Thoracic aorta (tissue), 2 donors: ENCODE measurements at regions not wholly inside any gene's neighbourhood (a gene's known extent, or its start where the extent isn't known, plus 50 kb on each side); places are given as distances from the start of the nearest gene placed in this dataset.

Source experiments
- ATAC-seq: fragments of 150-250 bp; one replicate; pipeline ENCODE4 v1.8.0; 2017; ENCODE audit warnings: low read depth; ENCODE audit not compliant: insufficient number of reproducible peaks, low FRiP score
- DNase-seq: peaks from one replicate; pipeline ENCODE4 v3.0.0-alpha.2; 2020; ENCODE audit warnings: low spot score
- H3K27ac ChIP-seq, 2 donors: fragments of 200-600 bp; sonication (generic); 1 replicate in 1 of 2; 2 replicates in 1 of 2; pipeline ENCODE4 v1.5.1; 2016; ENCODE audit warnings: mild to moderate bottlenecking in 2 of 2, moderate library complexity in 2 of 2
- H3K27me3 ChIP-seq: fragments of 200-600 bp; sonication (generic); replicated peaks from 2 replicates; pipeline ENCODE4 v1.6.0; 2016; ENCODE audit warnings: mild to moderate bottlenecking; ENCODE audit not compliant: insufficient read depth
- H3K36me3 ChIP-seq: fragments of 200-600 bp; sonication (generic); one replicate; pipeline ENCODE4 v1.5.1; 2016
- H3K4me1 ChIP-seq, 2 donors: fragments of 200-600 bp; sonication (generic); 1 replicate in 1 of 2; 2 replicates in 1 of 2; pipeline versions ENCODE4 v1.5.1 to v1.6.0; 2016; ENCODE audit warnings: low read depth in 2 of 2, mild to moderate bottlenecking in 1 of 2; ENCODE audit not compliant: control insufficient read depth in 1 of 2
- H3K4me3 ChIP-seq: fragments of 200-600 bp; sonication (generic); 2 replicates; pipeline ENCODE4 v1.5.1; 2016; ENCODE audit warnings: mild to moderate bottlenecking
- H3K9me3 ChIP-seq: fragments of 200-600 bp; sonication (generic); 2 replicates; pipeline ENCODE4 v1.5.1; 2016
- TF ChIP-seq, protein P1 (sequence below): fragments of 200-600 bp; sonication (generic); IDR thresholded peaks from one replicate; pipeline ENCODE4 v1.5.1; 2019; ENCODE audit warnings: antibody characterized with exemption

DNA sequence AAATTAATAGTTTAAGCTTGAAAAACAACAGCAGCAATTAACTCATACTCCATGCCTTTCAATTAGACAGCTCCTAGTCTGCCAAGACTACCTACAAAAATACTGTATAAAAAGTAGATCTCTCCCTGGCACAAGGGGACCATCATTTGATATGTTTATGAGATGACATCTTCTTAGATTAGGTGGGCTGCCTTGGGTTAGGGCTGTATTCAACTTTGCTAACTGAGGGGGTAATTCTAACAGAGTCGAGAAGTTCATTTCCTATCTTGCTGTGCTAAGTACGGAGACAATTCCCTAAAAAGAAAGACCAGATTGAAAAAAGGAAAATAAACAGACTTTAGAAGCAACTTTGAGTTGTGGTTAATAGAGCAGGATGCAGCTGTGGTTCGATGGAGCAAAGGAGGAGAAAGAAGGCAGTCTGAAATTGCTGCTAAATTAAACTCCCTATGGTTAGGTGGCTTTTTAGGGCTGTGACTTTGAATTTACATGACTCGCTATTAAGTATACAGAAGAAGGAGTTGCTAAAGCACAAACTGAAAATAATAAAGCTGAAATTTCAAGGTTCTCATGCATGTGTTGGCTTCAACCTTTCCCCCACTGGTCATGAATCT, 75.4 kb downstream of the CDC7 start:
- H3K9me3 ChIP-seq, result no peaks in the 10 kb centered on the region
- ATAC-seq (no peak), DNase-seq (no peak)
- TF ChIP-seq, protein P1, sequence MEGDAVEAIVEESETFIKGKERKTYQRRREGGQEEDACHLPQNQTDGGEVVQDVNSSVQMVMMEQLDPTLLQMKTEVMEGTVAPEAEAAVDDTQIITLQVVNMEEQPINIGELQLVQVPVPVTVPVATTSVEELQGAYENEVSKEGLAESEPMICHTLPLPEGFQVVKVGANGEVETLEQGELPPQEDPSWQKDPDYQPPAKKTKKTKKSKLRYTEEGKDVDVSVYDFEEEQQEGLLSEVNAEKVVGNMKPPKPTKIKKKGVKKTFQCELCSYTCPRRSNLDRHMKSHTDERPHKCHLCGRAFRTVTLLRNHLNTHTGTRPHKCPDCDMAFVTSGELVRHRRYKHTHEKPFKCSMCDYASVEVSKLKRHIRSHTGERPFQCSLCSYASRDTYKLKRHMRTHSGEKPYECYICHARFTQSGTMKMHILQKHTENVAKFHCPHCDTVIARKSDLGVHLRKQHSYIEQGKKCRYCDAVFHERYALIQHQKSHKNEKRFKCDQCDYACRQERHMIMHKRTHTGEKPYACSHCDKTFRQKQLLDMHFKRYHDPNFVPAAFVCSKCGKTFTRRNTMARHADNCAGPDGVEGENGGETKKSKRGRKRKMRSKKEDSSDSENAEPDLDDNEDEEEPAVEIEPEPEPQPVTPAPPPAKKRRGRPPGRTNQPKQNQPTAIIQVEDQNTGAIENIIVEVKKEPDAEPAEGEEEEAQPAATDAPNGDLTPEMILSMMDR, result no peak
- H3K27ac ChIP-seq, result no peak overlapping the region
- H3K4me3 ChIP-seq, result no peak overlapping the region
- peaks cover 4 to 8% of the 10 kb centered on the region in 2 donors for H3K4me1 ChIP-seq
- H3K27me3 ChIP-seq, result no peaks in the 10 kb centered on the region
- no peaks in the 10 kb centered on the region for H3K36me3 ChIP-seq

DNA sequence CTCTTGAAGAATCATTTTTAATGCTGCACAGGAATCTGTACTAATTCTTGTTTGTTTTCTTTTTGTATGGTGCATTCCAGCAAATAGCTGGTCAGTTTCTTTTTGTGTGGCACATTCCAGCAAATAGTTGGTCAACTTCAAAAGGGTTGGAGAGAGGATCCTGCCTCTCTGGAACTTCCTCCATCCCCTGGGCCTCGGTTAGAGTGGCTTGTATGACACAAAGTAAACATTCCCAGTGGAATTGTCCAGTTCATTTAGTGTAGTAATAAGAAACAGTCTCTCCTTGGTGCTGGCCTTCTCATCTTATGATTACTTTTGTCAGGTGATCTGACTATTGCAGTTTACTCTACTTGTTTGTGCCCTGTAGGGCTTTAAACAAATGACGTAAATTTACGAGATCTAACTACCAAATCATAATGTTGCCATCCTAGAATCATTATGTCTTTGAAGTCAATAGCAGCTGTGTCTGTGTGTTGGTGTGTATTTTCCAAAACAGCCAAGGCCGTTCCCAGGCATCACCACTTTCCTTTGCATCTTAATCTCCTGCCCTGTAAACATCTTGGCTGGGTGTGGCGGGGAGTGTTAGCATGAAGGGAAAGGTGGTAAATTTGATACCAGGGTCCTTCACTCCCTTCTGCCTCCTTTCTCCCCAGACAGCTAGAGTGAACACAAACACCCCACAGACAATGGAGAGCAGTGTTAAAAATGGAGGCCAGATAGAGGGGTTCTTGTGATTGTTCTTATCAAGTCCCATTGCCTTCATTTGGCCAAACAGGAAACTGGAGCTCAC, 77.9 kb downstream of the CDC7 start:
- no peaks in the 10 kb centered on the region for H3K9me3 ChIP-seq
- ATAC-seq (no peak), DNase-seq (no peak)
- no peak overlapping the region for H3K4me3 ChIP-seq
- peaks cover 0 to 12% of the 10 kb centered on the region in 2 donors for H3K4me1 ChIP-seq
- H3K36me3 ChIP-seq, result no peaks in the 10 kb centered on the region
- TF ChIP-seq, protein P1, result no peak
- no peaks in the 10 kb centered on the region for H3K27me3 ChIP-seq
- no peak overlapping the region for H3K27ac ChIP-seq

DNA sequence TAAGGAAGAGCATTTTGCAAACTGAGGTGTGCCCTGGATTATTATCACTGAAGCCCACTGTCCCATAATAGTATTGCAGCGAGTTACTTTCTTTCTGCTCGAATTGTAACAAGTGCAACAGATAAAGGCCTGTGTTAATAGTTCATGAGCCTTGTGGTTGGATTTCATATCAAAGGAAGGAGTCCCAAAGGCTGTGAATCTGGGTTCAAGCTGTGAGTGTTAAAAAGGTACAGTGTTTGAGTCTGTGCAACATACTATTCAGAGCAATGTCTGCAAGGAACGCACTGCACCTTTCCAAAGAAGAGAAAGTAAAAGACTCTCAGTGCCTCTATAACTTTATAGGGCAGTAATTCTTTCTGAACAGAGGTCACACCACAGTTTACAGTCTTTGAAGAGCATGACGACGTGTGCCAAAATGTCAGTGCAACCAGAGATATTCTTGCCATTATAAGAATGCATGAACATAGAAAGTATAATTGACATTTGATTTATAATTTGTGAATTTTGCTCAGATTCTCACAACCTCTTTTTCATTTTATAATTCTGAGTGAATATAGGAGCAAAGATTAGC, 79.1 kb downstream of the CDC7 start:
- no peaks in the 10 kb centered on the region for H3K27me3 ChIP-seq
- no peaks in the 10 kb centered on the region for H3K36me3 ChIP-seq
- no peak overlapping the region for H3K4me3 ChIP-seq
- peaks cover 0 to 19% of the 10 kb centered on the region in 2 donors for H3K4me1 ChIP-seq
- no peaks in the 10 kb centered on the region for H3K9me3 ChIP-seq
- DNase-seq, result no peak
- no peak overlapping the region for H3K27ac ChIP-seq
- TF ChIP-seq, protein P1, result no peak
- ATAC-seq, result no peak

- H3K27ac ChIP-seq, result no peak overlapping the region
- TF ChIP-seq, protein P1, result no peak
- H3K9me3 ChIP-seq, result no peaks in the 10 kb centered on the region
- no peaks in the 10 kb centered on the region for H3K36me3 ChIP-seq
- no peak overlapping the region for H3K4me3 ChIP-seq
- DNase-seq (no peak), ATAC-seq (peak; percentile 63)
- H3K27me3 ChIP-seq, result no peaks in the 10 kb centered on the region
- H3K4me1 ChIP-seq, result peaks cover 0 to 28% of the 10 kb centered on the region in 2 donors
These were observed 81.8 kb downstream of the CDC7 start for GRCh38 chr1:91582431-91582921.

DNA sequence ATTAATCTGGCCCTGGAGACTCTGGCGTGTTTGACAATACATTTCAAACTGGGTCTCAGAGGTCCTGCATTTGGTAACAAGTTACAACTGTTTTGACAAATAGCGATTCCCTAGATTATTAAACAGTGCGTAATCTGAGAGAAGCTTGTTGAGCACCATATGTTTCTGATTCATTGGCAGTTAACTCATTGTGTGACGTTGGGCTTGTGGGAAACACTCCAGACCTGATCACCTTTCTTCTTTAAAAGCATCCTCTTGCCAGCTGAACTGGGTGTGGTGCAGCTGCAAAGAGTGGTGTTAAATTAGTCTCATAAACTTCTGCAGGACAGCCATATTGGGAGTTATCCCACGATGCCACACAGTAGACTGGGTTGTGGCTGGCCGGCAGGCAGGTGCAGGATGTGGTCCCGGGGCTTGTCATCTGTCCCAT, 82.7 kb downstream of the CDC7 start:
- no peak overlapping the region for H3K4me3 ChIP-seq
- no peaks in the 10 kb centered on the region for H3K36me3 ChIP-seq
- H3K4me1 ChIP-seq, result peaks cover 0 to 28% of the 10 kb centered on the region in 2 donors
- no peak for ATAC-seq
- H3K9me3 ChIP-seq, result no peaks in the 10 kb centered on the region
- DNase-seq, result no peak
- TF ChIP-seq, protein P1, result no peak
- H3K27ac ChIP-seq, result no peak overlapping the region
- no peaks in the 10 kb centered on the region for H3K27me3 ChIP-seq
